ENCODE measurements at regions not wholly inside any gene's neighbourhood (a gene's known extent, or its start where the extent isn't known, plus 50 kb on each side); places are given as distances from the start of the nearest gene placed in this dataset.
A peak's percentile ranks its signal among the peaks of the same experiment; 100 is the strongest.

- no peak for TF ChIP-seq CTCF (conservative IDR thresholded peaks at IDR 0.05; ENCODE audit: low read depth in 2 of 2)
- no peak for TF ChIP-seq NANOG (IDR thresholded peaks at IDR 0.05; ENCODE audit: borderline replicate concordance)
These were observed 168.4 kb upstream of the CSNK1A1L start (continued) for GRCh38 chr13:37273836-37274235.

GRCh38 chr13:37270226-37271001 is 164.9 kb upstream of the CSNK1A1L start:
- Histone ChIP-seq H3K4me1 (ENCODE audit: insufficient read depth) (no peaks in the 10 kb centered on the region), H3K4me2 (no peak overlapping the region), H2AFZ (no peak overlapping the region), H3K27ac (ENCODE audit: low read depth) (no peak overlapping the region), H3K27me3 (ENCODE audit: insufficient read depth) (no peaks in the 10 kb centered on the region), H3K9me2 (ENCODE audit: insufficient read depth) (peaks cover 12% of the 10 kb centered on the region; the same call in 1 of the 2 replicates), H4K20me1 (replicated peaks; ENCODE audit: insufficient read depth) (no peaks in the 10 kb centered on the region), H3K79me2 (replicated peaks; ENCODE audit: insufficient read depth) (no peaks in the 10 kb centered on the region), H3K36me3 (ENCODE audit: insufficient read depth) (no peaks in the 10 kb centered on the region), H3K4me3 (no peak overlapping the region), H3F3A (replicated peaks; ENCODE audit: low read depth) (no peaks in the 10 kb centered on the region)
- Mint-ChIP-seq H3K4me1 (no peaks in the 10 kb centered on the region), H3K36me3 (ENCODE audit: low read depth) (no peaks in the 10 kb centered on the region), H3K4me3 (no peak overlapping the region), H3K27ac (no peak overlapping the region), H3K27me3 (ENCODE audit: insufficient read depth, low read depth, poor library complexity) (no peaks in the 10 kb centered on the region), H3K9me3 (peaks cover 3% of the 10 kb centered on the region; the same call in 1 of the 3 replicates)
- ATAC-seq (no peak), DNase-seq (ENCODE audit: low spot score) (peak; percentile 21)
- TF ChIP-seq CTCF (conservative IDR thresholded peaks at IDR 0.05; ENCODE audit: low read depth in 2 of 2), result peak; percentile 51 to 55
- no peak for TF ChIP-seq EZH2phosphoT487 (IDR thresholded peaks at IDR 0.05; ENCODE audit: unreplicated experiment)

GRCh38 chr13:37263871-37264270 is 158.4 kb upstream of the CSNK1A1L start:
- H3K27ac Mint-ChIP-seq, result no peak overlapping the region; the same call in 1 of the 2 replicates
- H3K9me3 Mint-ChIP-seq, result peaks cover 23% of the 10 kb centered on the region
- TF ChIP-seq ETS1 (IDR thresholded peaks at IDR 0.05) (no peak), REST (IDR thresholded peaks at IDR 0.05; ENCODE audit: unreplicated experiment) (no peak)

More at GRCh38 chr13:37263871-37264270, 158.4 kb upstream of the CSNK1A1L start:
- Histone ChIP-seq H3F3A (replicated peaks; ENCODE audit: low read depth) (no peaks in the 10 kb centered on the region), H3K27me3 (ENCODE audit: insufficient read depth) (no peaks in the 10 kb centered on the region), H4K20me1 (replicated peaks; ENCODE audit: insufficient read depth) (no peaks in the 10 kb centered on the region), H3K36me3 (ENCODE audit: insufficient read depth) (no peaks in the 10 kb centered on the region), H3K27ac (ENCODE audit: low read depth) (no peak overlapping the region), H3K9me2 (ENCODE audit: insufficient read depth) (0 out of 2 replicates have a peak, but pooled peaks cover 9% of the 10 kb centered on the region), H3K4me1 (ENCODE audit: insufficient read depth) (no peaks in the 10 kb centered on the region), H3K79me2 (replicated peaks; ENCODE audit: insufficient read depth) (no peaks in the 10 kb centered on the region), H2AFZ (peak overlapping the region; percentile 43), H3K4me2 (no peak overlapping the region), H3K4me3 (no peak overlapping the region)
- DNase-seq (ENCODE audit: low spot score) (peak; percentile 35), ATAC-seq (peak; percentile 64)
- Mint-ChIP-seq H3K27me3 (ENCODE audit: insufficient read depth, low read depth, poor library complexity) (no peaks in the 10 kb centered on the region), H3K4me1 (peaks cover 4% of the 10 kb centered on the region), H3K4me3 (no peak overlapping the region), H3K36me3 (ENCODE audit: low read depth) (peaks cover 17% of the 10 kb centered on the region; the same call in 2 of the 3 replicates)

Data from GM23338 (cell line).